ENCODE measurements at regions not wholly inside any gene's neighbourhood (a gene's known extent, or its start where the extent isn't known, plus 50 kb on each side); places are given as distances from the start of the nearest gene placed in this dataset.
A peak's percentile ranks its signal among the peaks of the same experiment; 100 is the strongest.
"Not testable (repeated sequence)": the region's sequence is repeated elsewhere in the genome, so short reads cannot be mapped to it uniquely, and the experiment has no call there.

GRCh38 chr5:124206540-124206939 lies 539.9 kb downstream of the ZNF608 start:
- DNase-seq, result no peak

DNA sequence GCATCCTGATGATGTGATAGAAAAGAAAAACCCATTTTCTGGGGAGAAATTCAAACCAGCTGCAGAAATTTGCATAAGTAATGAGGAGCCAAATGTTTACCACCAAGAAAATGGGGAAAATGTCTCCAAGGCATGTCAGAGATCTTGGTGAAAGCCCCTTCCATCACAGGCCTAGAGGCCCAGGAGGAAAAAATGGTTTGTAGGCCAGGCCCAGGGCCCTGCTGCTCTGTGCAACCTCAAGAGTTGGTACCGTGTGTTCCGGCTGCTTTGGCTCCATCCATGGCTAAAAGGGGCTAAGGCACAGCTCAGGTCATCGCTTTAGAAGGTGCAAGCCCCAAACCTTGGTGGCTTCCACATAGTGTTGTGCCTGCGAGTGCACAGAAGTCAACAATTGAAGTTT lies 543.1 kb downstream of the ZNF608 start:
- DNase-seq, result no peak

DNA sequence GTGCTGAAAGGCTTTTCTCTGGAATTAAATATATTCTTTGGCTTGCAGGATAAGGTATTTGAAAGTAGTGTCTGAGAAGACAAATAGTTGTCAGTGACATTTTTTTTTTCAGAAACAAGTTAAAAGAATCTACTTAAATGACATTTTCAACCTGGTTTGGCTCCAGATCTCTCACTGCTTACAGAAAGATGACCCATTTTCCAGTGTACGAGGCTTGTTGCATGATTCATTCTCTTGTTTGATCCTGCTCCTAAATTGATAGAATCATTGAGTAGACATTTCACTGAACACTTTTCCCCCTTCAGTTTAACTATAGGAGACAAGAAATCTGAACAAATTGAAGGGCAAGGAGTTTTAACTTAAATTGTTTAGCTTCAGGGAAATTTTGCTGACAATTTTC lies 546.1 kb downstream of the ZNF608 start:
- no peak for DNase-seq

- DNase-seq, result no peak
Observed at GRCh38 chr5:124199893-124200292, 546.5 kb downstream of the ZNF608 start.

DNA sequence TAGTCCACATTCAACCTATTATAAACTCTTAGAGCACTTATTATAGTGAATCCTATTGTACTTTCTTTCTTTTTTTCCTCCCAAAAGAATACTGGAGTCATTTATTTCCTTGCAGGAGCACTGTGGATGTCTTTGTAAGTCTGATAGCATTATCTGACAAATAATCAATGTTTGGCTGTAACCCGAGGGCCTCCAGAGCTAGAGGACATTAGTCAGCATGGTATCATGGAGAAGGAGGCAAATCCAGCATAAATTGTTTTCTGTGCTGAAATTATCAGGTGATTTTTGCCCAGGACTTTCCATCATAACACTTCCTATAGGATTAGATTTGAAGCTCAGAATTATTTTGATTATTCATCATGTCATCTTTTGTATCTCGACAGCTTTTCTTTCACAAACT lies 551.0 kb downstream of the ZNF608 start:
- DNase-seq, result no peak

DNA sequence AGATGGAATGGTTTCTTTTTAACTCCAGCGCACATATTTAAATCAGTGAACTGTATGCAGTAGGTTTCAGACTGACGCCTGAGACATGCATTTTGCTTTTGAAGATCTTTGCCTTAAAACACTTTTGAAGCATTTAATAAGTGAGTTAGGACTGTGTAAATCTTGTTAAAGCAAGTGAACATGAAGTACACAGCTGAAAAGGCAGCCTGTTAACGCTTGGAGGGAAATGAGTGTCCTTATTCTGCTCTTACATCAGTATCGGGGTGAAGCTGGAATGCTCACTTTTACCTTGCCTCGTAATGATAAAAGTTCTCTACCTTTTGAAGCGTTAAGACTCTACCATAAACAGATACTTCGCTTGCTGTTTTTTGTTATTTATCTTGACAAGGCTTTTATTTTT lies 552.2 kb downstream of the ZNF608 start:
- no peak for DNase-seq

- no peak for DNase-seq
Observed at GRCh38 chr5:124193371-124193789, 553.1 kb downstream of the ZNF608 start.

GRCh38 chr5:124192716-124193115 lies 553.7 kb downstream of the ZNF608 start:
- DNase-seq, result no peak

DNA sequence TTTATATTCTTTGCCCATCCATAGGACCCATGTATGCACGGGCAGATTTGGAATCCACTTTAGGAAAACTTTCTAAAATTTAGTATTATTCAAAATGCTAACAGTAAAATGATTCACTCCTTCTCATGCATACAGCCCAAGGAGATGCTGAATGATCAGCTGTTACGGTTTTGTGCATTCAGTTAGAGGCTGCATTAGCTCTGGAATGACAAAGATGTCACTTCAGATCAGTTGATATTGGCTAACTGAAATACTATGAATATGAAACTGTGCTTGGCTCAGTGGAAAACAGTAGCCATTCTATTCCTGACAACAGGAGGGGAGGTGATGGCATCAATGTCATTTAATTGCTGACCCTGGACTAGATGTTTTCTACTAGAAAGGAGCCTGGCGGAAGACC lies 560.7 kb downstream of the ZNF608 start:
- no peak for DNase-seq

GRCh38 chr5:124182133-124182532 lies 564.3 kb downstream of the ZNF608 start:
- no peak for DNase-seq

DNA sequence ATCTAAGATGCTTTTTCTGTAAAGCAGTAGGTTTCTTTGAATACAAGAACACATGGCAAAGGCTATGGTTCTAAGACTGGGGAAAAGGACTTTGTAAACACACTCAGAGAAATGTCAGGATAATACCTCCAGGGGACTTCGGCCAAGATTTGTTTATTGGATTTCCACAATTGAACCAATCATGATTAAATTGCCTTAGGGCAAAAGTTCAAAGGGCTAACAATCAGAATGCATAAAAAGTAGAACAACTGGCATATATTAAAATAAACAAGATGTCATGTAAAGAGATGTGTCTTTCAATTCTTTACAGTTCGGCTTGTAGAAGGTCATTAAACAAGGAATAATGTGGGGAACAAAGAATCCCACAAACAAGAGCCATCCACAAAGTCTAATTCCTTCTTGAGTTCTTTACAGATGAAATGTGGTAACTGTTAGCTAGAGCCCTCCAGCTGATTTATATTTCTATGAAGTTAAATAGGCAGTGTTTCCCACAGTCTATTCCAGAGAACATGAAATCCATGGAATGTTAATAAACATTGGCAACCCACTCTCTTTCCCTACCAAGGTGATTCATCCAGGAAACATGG lies 565.5 kb downstream of the ZNF608 start:
- no peak for DNase-seq

GRCh38 chr5:124180299-124180874 lies 566.1 kb downstream of the ZNF608 start:
- no peak for DNase-seq

GRCh38 chr5:124179819-124180218 lies 566.6 kb downstream of the ZNF608 start:
- no peak for DNase-seq

- no peak for DNase-seq
Observed at GRCh38 chr5:124178050-124178449, 568.4 kb downstream of the ZNF608 start.

DNA sequence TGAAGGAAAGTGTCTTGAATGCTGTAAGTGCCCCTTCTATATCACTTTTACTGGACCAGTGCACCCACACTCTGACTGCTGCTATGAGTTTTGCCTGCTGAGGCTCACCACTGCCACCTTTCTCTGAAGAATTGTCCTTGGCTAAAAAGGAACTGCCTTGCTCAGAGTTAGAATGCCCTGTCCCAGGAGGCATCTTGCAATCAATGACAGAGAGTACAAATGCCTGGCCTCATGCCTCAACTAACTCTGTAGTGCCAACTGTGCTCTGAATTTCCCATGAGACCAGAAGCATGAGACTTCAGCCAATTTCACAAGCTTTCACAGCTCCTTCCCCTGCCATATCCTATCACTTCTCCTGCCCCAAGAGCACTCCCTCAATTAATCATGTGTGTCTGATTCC lies 569.7 kb downstream of the ZNF608 start:
- no peak for DNase-seq

GRCh38 chr5:124173386-124173785 lies 573.1 kb downstream of the ZNF608 start:
- no peak for DNase-seq

- DNase-seq, result no peak
Observed at GRCh38 chr5:124172389-124173003, 573.9 kb downstream of the ZNF608 start.

- DNase-seq, result not testable (repeated sequence)
Observed at GRCh38 chr5:124168093-124168492, 578.3 kb downstream of the ZNF608 start.

DNA sequence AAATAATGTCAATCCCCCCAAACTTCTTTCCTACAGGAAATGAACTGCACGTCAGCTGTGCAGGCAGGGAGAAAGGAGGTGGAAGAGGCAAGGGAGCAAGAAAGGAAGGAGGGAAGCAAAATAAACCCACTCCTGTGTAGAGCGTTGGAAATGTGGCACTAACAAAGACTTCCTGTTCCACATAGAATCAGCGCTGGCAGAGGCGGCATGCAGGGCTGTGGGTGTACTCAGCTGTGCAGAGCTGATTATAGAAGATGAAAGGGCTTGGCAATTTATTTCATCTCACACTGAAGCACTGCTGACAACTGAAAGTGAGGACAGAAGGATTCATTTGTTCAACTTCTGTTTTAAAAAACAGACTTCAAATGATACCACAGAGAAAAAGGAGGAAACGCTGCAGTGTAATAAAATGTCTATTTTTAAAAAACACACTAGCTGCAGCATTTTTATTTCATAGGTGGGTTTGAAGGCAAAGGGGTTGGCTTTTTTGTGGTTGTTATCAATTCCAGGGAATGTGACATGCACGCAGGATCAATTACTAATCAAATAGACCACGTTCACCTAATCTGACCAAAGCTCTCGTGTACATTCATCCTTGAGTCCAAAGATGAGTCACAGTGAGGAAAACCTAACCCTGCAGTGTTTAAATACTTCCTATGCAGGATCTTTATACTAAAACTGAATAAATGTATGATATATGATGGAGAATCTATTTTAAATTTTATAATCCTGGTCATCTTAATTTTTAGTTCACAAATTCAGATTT lies 583.5 kb downstream of the ZNF608 start:
- DNase-seq, result peak in 1 of 2 donors; percentile 13

DNA sequence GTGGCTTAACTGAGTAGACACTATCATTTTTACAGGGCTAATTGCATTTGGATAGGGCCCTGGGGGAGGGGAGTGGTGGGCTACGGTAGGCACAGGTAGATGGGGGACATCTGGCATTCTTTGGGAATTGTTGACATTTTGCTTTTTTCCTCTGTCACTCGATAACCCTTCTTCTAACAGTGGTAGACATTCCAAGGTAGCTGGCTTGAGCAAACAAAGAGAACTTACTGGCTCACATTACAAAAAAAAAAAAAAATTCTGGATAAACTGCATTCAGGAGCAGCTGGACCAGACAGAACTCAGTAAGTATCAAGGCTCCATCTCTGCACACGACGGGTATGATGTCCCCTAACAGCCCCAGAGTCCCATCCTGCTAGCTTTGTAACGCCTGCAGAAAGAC lies 585.2 kb downstream of the ZNF608 start:
- no peak for DNase-seq

DNA sequence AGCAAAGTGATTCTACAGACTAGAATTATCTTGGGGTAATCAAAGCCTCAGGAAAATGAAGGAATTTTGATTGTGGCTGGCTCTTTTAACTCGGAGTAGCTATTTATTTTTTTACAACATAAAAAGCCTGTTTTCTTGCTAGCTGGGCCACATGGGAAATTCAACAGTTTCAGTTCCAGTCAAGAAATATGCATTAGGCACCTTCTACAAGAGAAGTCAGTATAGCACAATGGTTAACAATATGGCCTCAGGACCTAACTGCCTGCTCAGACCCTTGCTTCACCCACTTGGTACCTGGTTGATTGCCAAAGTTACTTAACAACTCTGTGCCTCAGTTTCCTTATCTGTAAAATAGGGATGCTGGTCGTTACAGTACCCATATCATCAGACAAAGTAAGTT lies 586.2 kb downstream of the ZNF608 start:
- DNase-seq, result no peak

GRCh38 chr5:124157320-124157719 lies 589.1 kb downstream of the ZNF608 start:
- no peak for DNase-seq

DNA sequence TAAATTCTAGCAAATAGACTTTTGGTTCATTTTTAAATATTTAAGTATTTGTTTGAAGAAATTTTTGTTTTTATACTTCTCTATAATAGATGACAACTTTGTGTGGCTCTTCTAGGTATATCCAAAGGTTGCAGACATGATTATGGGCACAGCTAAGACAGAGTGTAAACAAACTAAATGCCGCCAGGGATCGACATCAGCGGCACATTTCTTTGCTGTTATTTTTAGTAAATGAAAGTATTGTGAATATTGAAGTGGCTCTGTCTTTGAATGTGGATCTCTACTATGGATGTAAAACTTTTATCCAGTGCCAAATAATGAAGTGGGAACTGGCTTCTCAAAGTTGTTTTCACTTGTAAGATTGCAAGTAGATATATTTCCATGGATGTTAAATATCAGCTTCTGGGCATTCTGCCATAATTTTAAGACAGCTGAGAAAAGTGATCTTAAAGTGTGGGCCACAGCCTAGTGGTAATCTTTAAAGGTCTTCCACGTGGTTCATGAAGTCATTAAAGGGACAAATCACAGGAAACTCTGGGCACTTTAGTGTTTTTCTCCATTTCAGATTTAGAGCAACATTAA lies 589.9 kb downstream of the ZNF608 start:
- no peak for DNase-seq

DNA sequence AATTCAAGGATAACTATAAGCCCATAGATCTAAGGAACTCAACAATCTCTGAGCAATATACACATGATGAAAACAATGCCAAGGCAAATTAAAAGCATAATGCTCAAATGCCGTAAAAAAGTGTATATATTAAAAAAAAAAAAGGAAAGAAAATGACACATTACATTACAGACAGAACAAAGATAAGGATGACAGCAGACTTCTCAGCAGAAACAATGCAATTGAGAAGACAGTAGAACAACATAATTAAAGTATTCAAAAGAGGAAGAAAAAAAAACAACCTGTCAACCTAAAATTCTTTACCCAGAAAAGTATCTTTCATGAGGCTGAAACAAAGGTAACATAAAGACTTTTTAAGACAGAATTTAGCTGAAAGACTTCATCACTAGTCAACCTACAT lies 591.7 kb downstream of the ZNF608 start:
- no peak for DNase-seq

Measured in CD4-positive, alpha-beta T cell treated with Interleukin-4 for 1 hour (primary cell).